T-cell (primary cell): ENCODE measurements at regions not wholly inside any gene's neighbourhood (a gene's known extent, or its start where the extent isn't known, plus 50 kb on each side); places are given as distances from the start of the nearest gene placed in this dataset.

Experiments
- ATAC-seq, 4 experiments: fragments of 200-7000 bp in 3 of 4; fragments of 150-1000 bp in 1 of 4; cut with Tn5 transposase; replicated peaks in 1 of 4; 1 replicate in 3 of 4; 2 replicates in 1 of 4; pipeline ENCODE4 v1.10.0; 2021; ENCODE audit warnings: moderate library complexity in 3 of 4, mild to moderate bottlenecking in 2 of 4, moderate number of reproducible peaks in 1 of 4
- CTCF ChIA-PET, 2 donors: fragments of 300-600 bp; sonication (Branson Sonifier 250); formaldehyde crosslinking; loops; one replicate each; lab custom pipeline; 2022; ENCODE audit warnings: antibody characterized with exemption in 2 of 2; lab: Charles Lee
- POLR2A ChIA-PET, 2 donors: fragments of 300-600 bp; sonication (Branson Sonifier 250); formaldehyde crosslinking; loops; one replicate each; lab custom pipeline; 2022; ENCODE audit warnings: antibody characterized with exemption in 2 of 2; lab: Charles Lee
- DNase-seq, 35 experiments: peaks; one replicate each; pipeline versions ENCODE4 v3.0.0 to v3.0.0-alpha.2; 2013 to 2023
- H3K27ac ChIP-seq: one replicate; pipeline ENCODE4 v1.5.1; 2013; ENCODE audit warnings: low read length
- H3K27me3 ChIP-seq, 2 experiments: replicated peaks in 1 of 2; 1 replicate in 1 of 2; 2 replicates in 1 of 2; pipeline versions ENCODE4 v1.6.1 to v1.7.0; 2013; ENCODE audit warnings: low read length in 1 of 2, mixed read lengths in 1 of 2; ENCODE audit not compliant: control insufficient read depth in 2 of 2, insufficient read depth in 2 of 2; ENCODE audit errors: extremely low read depth in 1 of 2
- H3K36me3 ChIP-seq, 2 donors: 1 replicate in 1 of 2; 2 replicates in 1 of 2; pipeline versions ENCODE4 v1.6.1 to v1.7.0; 2013; ENCODE audit warnings: low read length in 1 of 2; ENCODE audit not compliant: control insufficient read depth in 2 of 2, insufficient read depth in 1 of 2; ENCODE audit errors: extremely low read depth in 1 of 2
- H3K4me1 ChIP-seq, 2 experiments: 1 replicate in 1 of 2; 2 replicates in 1 of 2; pipeline versions ENCODE4 v1.6.1 to v1.7.0; 2013; ENCODE audit warnings: low read length in 2 of 2, mixed read lengths in 1 of 2; ENCODE audit not compliant: insufficient read depth in 2 of 2, control insufficient read depth in 1 of 2; ENCODE audit errors: extremely low read depth in 1 of 2
- H3K4me3 ChIP-seq, 2 donors: 1 replicate in 1 of 2; 2 replicates in 1 of 2; pipeline versions ENCODE4 v1.5.1 to v1.7.0; 2013; ENCODE audit warnings: mild to moderate bottlenecking in 2 of 2, low read length in 1 of 2, moderate library complexity in 1 of 2; ENCODE audit not compliant: control insufficient read depth in 1 of 2; ENCODE audit errors: extremely low read depth in 1 of 2
- H3K9me3 ChIP-seq: 2 replicates; pipeline ENCODE4 v1.7.0; 2013
- H3K27ac Mint-ChIP-seq, 2 donors: one replicate each; pipeline ENCODE4 v1.8.0; 2020 to 2021; ENCODE audit warnings: mild to moderate bottlenecking in 2 of 2, mixed read lengths in 2 of 2
- H3K27me3 Mint-ChIP-seq, 2 donors: one replicate each; pipeline ENCODE4 v1.8.0; 2021 to 2022; ENCODE audit warnings: mixed read lengths in 2 of 2
- H3K36me3 Mint-ChIP-seq: one replicate; pipeline ENCODE4 v1.8.0; 2021; ENCODE audit warnings: mixed read lengths
- H3K4me1 Mint-ChIP-seq, 3 donors: one replicate each; pipeline ENCODE4 v1.8.0; 2020 to 2022; ENCODE audit warnings: mixed read lengths in 3 of 3, mild to moderate bottlenecking in 1 of 3
- H3K4me3 Mint-ChIP-seq, 3 donors: one replicate each; pipeline ENCODE4 v1.8.0; 2020 to 2022; ENCODE audit warnings: mild to moderate bottlenecking in 3 of 3, mixed read lengths in 3 of 3, moderate library complexity in 3 of 3
- H3K9me3 Mint-ChIP-seq, 3 donors: one replicate each; pipeline ENCODE4 v1.8.0; 2020 to 2022; ENCODE audit warnings: mixed read lengths in 3 of 3
- WGBS: methylation state at CpG from one replicate; pipeline ENCODE4 v1.1.5; 2013; ENCODE audit warnings: missing lambda C conversion rate; ENCODE audit not compliant: insufficient coverage; 5-methylcytosine and 5-hydroxymethylcytosine counted together

DNA sequence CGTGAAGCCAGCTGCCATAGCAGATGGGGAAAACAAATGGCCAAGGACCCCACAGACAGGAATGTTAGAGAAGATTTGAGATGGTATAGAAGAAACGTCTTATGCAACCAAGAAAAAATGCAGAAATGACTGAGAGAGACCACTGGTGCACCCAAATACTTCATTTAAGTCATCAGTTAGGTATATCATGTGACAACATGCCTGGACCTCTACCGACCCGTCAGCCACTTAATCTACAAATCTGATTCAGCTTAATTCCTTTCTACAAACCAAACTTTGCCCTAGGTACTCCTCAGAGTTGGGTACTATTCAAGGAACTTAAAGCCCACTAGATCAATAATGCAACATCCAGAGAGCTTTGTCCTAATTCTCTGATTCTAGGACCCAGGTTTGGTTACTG lies 126.0 kb upstream of the UBE2E2 start:
- no peak overlapping the region for H3K4me3 ChIP-seq
- no peak overlapping the region for H3K4me3 Mint-ChIP-seq

DNA sequence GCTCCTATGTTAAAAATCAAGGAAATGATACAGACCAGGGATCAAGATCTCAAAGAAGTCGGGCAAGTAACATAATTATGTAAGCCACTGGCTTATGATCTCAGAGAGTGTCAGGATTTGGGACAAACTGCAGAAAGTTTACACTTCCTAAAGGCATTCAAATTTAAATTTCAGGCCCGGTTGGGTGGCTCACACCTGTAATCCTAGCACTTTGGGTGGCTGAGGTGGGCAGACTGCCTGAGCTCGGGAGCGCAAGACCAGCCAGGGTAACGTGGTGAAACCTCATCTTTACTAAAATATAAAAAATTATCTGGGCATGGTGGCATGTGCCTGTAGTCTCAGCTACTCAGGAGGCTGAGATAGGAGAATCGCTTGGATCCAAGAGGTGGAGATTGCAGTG lies 124.4 kb upstream of the UBE2E2 start:
- Mint-ChIP-seq H3K27me3 (no peaks in the 10 kb centered on the region), H3K27ac (no peak overlapping the region), H3K9me3 (no peaks in the 10 kb centered on the region), H3K4me3 (no peak overlapping the region), H3K4me1 (peaks cover 0 to 9% (median 8%) of the 10 kb centered on the region in 3 donors), H3K36me3 (no peaks in the 10 kb centered on the region)
- Histone ChIP-seq H3K9me3 (no peaks in the 10 kb centered on the region), H3K4me3 (no peak overlapping the region), H3K27me3 (no peaks in the 10 kb centered on the region), H3K27ac (no peak overlapping the region), H3K4me1 (no peaks in the 10 kb centered on the region), H3K36me3 (no peaks in the 10 kb centered on the region)
- ChIA-PET CTCF (no interaction called here), POLR2A (no interaction called here)
- ATAC-seq (no peak), DNase-seq (no peak)
- WGBS, result no CpG with 5 or more reads among the region's 6 CpGs

More for the DNA sequence above, 126.0 kb upstream of the UBE2E2 start:
- no peaks in the 10 kb centered on the region for H3K36me3 Mint-ChIP-seq
- WGBS, result no CpG with 5 or more reads among the region's 4 CpGs
- no peak overlapping the region for H3K27ac Mint-ChIP-seq
- Histone ChIP-seq H3K36me3 (no peaks in the 10 kb centered on the region), H3K27ac (no peak overlapping the region), H3K27me3 (no peaks in the 10 kb centered on the region), H3K9me3 (no peaks in the 10 kb centered on the region), H3K4me1 (no peaks in the 10 kb centered on the region)
- CTCF ChIA-PET, result no interaction called here
- POLR2A ChIA-PET, result no interaction called here
- H3K9me3 Mint-ChIP-seq, result no peaks in the 10 kb centered on the region
- H3K4me1 Mint-ChIP-seq, result peaks cover 0 to 9% (median 8%) of the 10 kb centered on the region in 3 donors
- DNase-seq, result no peak
- no peaks in the 10 kb centered on the region for H3K27me3 Mint-ChIP-seq
- no peak for ATAC-seq

DNA sequence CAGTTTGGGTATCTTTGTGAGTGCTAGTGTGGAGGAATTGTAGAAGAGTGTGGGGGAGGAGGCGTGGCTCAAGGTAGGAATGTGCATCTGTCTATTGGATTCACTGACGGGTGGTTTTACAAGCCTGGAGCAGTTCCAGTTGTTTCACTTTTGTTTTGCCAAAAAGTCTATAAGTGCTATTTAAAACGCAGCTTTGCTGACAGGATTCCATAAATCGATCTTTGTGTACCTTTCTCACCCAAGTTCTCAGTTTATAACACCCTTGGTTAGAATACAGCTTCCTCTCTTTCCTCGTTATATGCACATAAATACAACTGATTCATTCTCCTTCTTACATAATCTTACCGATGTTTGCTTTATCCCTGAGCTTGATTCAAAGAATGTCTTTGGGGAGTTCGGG lies 123.2 kb upstream of the UBE2E2 start:
- CTCF ChIA-PET, result no interaction called here
- POLR2A ChIA-PET, result no interaction called here
- 8% methylated on average over 3 of the region's 7 CpGs for WGBS
- Histone ChIP-seq H3K4me3 (no peak overlapping the region), H3K27ac (no peak overlapping the region), H3K36me3 (no peaks in the 10 kb centered on the region), H3K4me1 (no peaks in the 10 kb centered on the region), H3K27me3 (no peaks in the 10 kb centered on the region), H3K9me3 (no peaks in the 10 kb centered on the region)
- Mint-ChIP-seq H3K36me3 (no peaks in the 10 kb centered on the region), H3K4me3 (peak overlapping the region in 1 of 3 donors; percentile 22), H3K27ac (no peak overlapping the region), H3K9me3 (no peaks in the 10 kb centered on the region), H3K4me1 (peaks cover 0 to 9% (median 8%) of the 10 kb centered on the region in 3 donors), H3K27me3 (no peaks in the 10 kb centered on the region)
- DNase-seq (no peak), ATAC-seq (no peak)

DNA sequence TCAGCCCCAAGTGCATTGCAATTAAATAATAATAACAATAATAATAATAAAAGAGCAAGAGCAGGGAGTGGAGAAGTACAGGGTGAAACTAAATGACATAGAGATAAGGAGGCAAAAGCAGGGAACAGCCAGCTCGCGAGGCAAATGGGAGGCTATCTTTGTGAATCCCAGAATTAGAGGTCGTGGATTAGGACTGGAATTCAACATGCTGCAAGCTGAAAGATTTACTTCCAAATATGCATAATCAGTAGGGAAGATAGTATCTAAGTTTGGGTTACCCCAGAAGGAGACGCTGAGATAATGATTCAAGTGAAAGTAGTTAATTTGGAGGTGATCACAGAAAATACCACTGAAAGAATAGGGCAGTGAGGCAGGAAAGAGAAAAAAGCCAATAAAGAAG lies 119.4 kb upstream of the UBE2E2 start:
- 89% methylated on average over 1 of the region's 4 CpGs for WGBS
- CTCF ChIA-PET, result no interaction called here
- ATAC-seq (no peak), DNase-seq (no peak)
- H3K4me1 Mint-ChIP-seq, result peaks cover 0 to 9% (median 8%) of the 10 kb centered on the region in 3 donors
- Histone ChIP-seq H3K27ac (no peak overlapping the region), H3K4me1 (no peaks in the 10 kb centered on the region), H3K4me3 (no peak overlapping the region), H3K9me3 (no peaks in the 10 kb centered on the region), H3K27me3 (no peaks in the 10 kb centered on the region), H3K36me3 (no peaks in the 10 kb centered on the region)
- POLR2A ChIA-PET, result no interaction called here
- H3K36me3 Mint-ChIP-seq, result no peaks in the 10 kb centered on the region
- H3K4me3 Mint-ChIP-seq, result no peak overlapping the region
- H3K27me3 Mint-ChIP-seq, result no peaks in the 10 kb centered on the region
- H3K27ac Mint-ChIP-seq, result no peak overlapping the region
- no peaks in the 10 kb centered on the region for H3K9me3 Mint-ChIP-seq

DNA sequence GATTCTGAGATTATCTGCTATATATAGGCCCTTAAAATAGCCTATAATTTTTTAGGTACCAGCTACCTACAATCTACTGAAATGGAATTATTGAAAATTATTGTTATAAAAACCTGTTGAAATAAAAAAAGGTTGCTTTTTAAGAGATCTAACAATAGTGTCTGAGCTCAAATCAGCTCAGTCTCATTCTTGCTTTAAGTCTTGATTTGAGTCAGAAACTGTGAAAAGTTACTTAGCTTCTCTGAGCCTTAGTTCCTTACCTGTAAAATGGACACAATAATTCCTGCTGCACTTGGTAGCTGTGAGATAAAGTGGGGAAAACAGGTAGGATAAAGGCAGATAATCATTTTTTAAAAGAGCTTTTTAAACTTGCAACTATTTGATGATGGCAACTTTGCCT lies 118.8 kb upstream of the UBE2E2 start:
- Mint-ChIP-seq H3K4me1 (peaks cover 0 to 8% (median 8%) of the 10 kb centered on the region in 3 donors), H3K27me3 (no peaks in the 10 kb centered on the region), H3K4me3 (no peak overlapping the region), H3K9me3 (no peaks in the 10 kb centered on the region), H3K36me3 (no peaks in the 10 kb centered on the region), H3K27ac (no peak overlapping the region)
- DNase-seq (no peak), ATAC-seq (no peak)
- no peaks in the 10 kb centered on the region for H3K9me3 ChIP-seq
- H3K27me3 ChIP-seq, result no peaks in the 10 kb centered on the region
- no peak overlapping the region for H3K27ac ChIP-seq
- POLR2A ChIA-PET, result no interaction called here
- CTCF ChIA-PET, result no interaction called here
- H3K4me3 ChIP-seq, result no peak overlapping the region
- no peaks in the 10 kb centered on the region for H3K36me3 ChIP-seq
- H3K4me1 ChIP-seq, result no peaks in the 10 kb centered on the region

DNA sequence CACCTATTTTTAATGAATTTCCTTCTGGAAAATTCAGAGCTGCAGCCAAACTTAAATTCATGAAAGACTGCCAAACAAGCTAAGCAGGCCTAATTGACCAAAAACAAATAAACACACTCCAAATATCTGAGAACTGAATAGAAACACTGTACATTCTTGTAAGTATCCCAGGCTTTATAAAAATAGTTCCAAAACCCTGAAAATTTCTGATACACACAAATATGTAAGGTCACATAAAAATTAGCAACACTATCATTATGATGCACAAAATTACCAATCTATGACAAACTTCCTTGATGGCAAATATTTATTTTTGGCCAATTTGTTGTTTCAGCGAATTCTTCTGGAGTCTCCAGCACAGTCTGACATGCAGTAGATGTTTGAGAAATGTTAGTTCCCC lies 117.9 kb upstream of the UBE2E2 start:
- no peak for DNase-seq
- H3K36me3 Mint-ChIP-seq, result no peaks in the 10 kb centered on the region
- H3K4me3 Mint-ChIP-seq, result no peak overlapping the region
- no CpG with 5 or more reads among the region's 1 CpG for WGBS
- no peak overlapping the region for H3K27ac Mint-ChIP-seq
- no peaks in the 10 kb centered on the region for H3K4me1 ChIP-seq
- no peak overlapping the region for H3K27ac ChIP-seq
- no peak overlapping the region for H3K4me3 ChIP-seq
- no peaks in the 10 kb centered on the region for H3K9me3 ChIP-seq
- H3K4me1 Mint-ChIP-seq, result peaks cover 0 to 2% (median 0%) of the 10 kb centered on the region in 3 donors
- ATAC-seq, result no peak
- H3K36me3 ChIP-seq, result no peaks in the 10 kb centered on the region
- no peaks in the 10 kb centered on the region for H3K27me3 ChIP-seq
- H3K27me3 Mint-ChIP-seq, result no peaks in the 10 kb centered on the region
- ChIA-PET POLR2A (no interaction called here), CTCF (no interaction called here)
- H3K9me3 Mint-ChIP-seq, result no peaks in the 10 kb centered on the region

DNA sequence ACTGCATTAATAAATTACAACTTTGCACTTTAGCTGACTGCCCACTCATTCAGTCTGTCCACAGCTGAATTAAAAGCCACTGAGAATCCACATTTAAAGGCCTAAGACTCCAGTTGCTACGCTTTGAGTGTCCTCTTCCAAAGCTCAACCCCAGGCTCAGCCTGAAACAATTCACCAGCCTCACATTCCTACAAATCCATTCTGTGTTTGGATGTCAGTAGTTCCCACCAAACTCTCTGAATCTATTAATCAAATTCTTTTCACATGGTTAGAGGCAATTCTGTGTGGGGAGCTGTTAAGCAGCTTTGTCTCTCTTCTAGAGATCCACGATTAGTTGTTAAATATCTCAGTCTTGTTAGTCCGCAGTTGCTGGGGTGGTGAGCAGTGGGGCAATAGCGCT lies 116.8 kb upstream of the UBE2E2 start:
- H3K36me3 ChIP-seq, result no peaks in the 10 kb centered on the region
- ATAC-seq (no peak), DNase-seq (no peak)
- no peak overlapping the region for H3K4me3 ChIP-seq
- H3K27me3 Mint-ChIP-seq, result no peaks in the 10 kb centered on the region
- ChIA-PET CTCF (interaction anchor here in 1 of 2 donors (0.6 to 0.7 kb wide), 2 partner anchors 77 to 281 kb away, joined by 4 read pairs; no protein-coding TSS in a partner anchor), POLR2A (no interaction called here)
- no peaks in the 10 kb centered on the region for H3K4me1 ChIP-seq
- H3K4me3 Mint-ChIP-seq, result no peak overlapping the region
- H3K4me1 Mint-ChIP-seq, result no peaks in the 10 kb centered on the region
- whole genome bisulfite sequencing, result no CpG with 5 or more reads among the region's 4 CpGs
- H3K27ac Mint-ChIP-seq, result no peak overlapping the region
- no peaks in the 10 kb centered on the region for H3K9me3 ChIP-seq
- no peaks in the 10 kb centered on the region for H3K27me3 ChIP-seq
- H3K9me3 Mint-ChIP-seq, result no peaks in the 10 kb centered on the region
- H3K36me3 Mint-ChIP-seq, result no peaks in the 10 kb centered on the region
- no peak overlapping the region for H3K27ac ChIP-seq
